Prostate gland (tissue), 2 donors: ENCODE measurements at regions not wholly inside any gene's neighbourhood (a gene's known extent, or its start where the extent isn't known, plus 50 kb on each side); places are given as distances from the start of the nearest gene placed in this dataset.

Experiments
- POLR2A ChIP-seq: fragments of 450-650 bp; IDR thresholded peaks from one replicate; pipeline ENCODE4 v1.6.1; 2016; ENCODE audit warnings: antibody characterized with exemption, mild to moderate bottlenecking
- POLR2AphosphoS5 ChIP-seq: sonication (generic); formaldehyde crosslinking; IDR thresholded peaks from one replicate; pipeline ENCODE4 v1.6.1; 2017; ENCODE audit warnings: antibody characterized with exemption
- TF ChIP-seq, protein P1 (sequence below), 4 experiments: fragments of 200-600 bp in 2 of 4; fragments of 450-650 bp in 2 of 4; sonication (generic) in 2 of 4; IDR thresholded peaks; 1 replicate in 3 of 4; 2 replicates in 1 of 4; pipeline ENCODE4 v1.5.1; 2016 to 2019; ENCODE audit warnings: antibody characterized with exemption in 4 of 4, mild to moderate bottlenecking in 2 of 4, moderate library complexity in 2 of 4

DNA sequence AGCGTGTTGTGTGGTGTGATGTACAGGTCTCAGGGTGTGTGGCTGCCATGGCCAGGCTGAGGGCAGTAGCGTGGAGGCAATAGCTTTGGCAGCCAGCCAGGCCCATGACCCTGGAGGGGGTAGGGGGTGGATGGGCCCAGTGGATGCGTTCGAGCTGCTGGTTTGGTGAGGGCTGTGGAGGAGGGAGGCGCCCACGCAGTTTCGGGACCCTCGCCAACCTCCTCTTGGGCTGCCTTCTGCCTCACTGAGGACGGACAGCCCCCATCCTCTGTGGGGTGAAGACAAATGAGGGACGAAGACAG is 238.6 kb upstream of the GSE1 start:
- TF ChIP-seq, protein P1, sequence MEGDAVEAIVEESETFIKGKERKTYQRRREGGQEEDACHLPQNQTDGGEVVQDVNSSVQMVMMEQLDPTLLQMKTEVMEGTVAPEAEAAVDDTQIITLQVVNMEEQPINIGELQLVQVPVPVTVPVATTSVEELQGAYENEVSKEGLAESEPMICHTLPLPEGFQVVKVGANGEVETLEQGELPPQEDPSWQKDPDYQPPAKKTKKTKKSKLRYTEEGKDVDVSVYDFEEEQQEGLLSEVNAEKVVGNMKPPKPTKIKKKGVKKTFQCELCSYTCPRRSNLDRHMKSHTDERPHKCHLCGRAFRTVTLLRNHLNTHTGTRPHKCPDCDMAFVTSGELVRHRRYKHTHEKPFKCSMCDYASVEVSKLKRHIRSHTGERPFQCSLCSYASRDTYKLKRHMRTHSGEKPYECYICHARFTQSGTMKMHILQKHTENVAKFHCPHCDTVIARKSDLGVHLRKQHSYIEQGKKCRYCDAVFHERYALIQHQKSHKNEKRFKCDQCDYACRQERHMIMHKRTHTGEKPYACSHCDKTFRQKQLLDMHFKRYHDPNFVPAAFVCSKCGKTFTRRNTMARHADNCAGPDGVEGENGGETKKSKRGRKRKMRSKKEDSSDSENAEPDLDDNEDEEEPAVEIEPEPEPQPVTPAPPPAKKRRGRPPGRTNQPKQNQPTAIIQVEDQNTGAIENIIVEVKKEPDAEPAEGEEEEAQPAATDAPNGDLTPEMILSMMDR (IDR thresholded peaks at IDR 0.05): no peak
- no peak for TF ChIP-seq POLR2A
- no peak for TF ChIP-seq POLR2AphosphoS5
